Left lobe of liver (tissue), 2 donors: ENCODE measurements at regions not wholly inside any gene's neighbourhood (a gene's known extent, or its start where the extent isn't known, plus 50 kb on each side); places are given as distances from the start of the nearest gene placed in this dataset.
"Not testable (repeated sequence)": the region's sequence is repeated elsewhere in the genome, so short reads cannot be mapped to it uniquely, and the experiment has no call there.

Source experiments
- ATAC-seq: fragments of 200-7000 bp; cut with Tn5 transposase; one replicate; pipeline ENCODE4 v1.9.1; 2020; ENCODE audit warnings: mild to moderate bottlenecking, moderate library complexity
- DNase-seq: peaks from one replicate; pipeline ENCODE4 v3.0.0-alpha.2; 2020; ENCODE audit warnings: low spot score
- donor health status: DM: no; HTN: no; CAD: no; lungs with moderate emphysema.
- donor health status: DM: no; HTN: yes; CAD: no.

- DNase-seq, result no peak
- no peak for ATAC-seq
Measured at GRCh38 chr10:65779985-65780384, 1145.9 kb upstream of the LRRTM3 start.

GRCh38 chr10:65786279-65786678 lies 1139.6 kb upstream of the LRRTM3 start:
- ATAC-seq, result no peak
- DNase-seq, result no peak

GRCh38 chr10:65787571-65787970 lies 1138.3 kb upstream of the LRRTM3 start:
- ATAC-seq (no peak), DNase-seq (no peak)

GRCh38 chr10:65788271-65788670 lies 1137.6 kb upstream of the LRRTM3 start:
- DNase-seq (no peak), ATAC-seq (no peak)

GRCh38 chr10:65791979-65792378 lies 1133.9 kb upstream of the LRRTM3 start:
- ATAC-seq, result no peak

GRCh38 chr10:65793738-65794425 lies 1132.0 kb upstream of the LRRTM3 start:
- DNase-seq (peak; percentile 51), ATAC-seq (peak; percentile 51)

More at GRCh38 chr10:65791979-65792378, 1133.9 kb upstream of the LRRTM3 start:
- DNase-seq, result no peak

GRCh38 chr10:65794861-65795260 lies 1131.0 kb upstream of the LRRTM3 start:
- not testable (repeated sequence) for DNase-seq, ATAC-seq

- DNase-seq (no peak), ATAC-seq (no peak)
Measured at GRCh38 chr10:65796472-65796871, 1129.4 kb upstream of the LRRTM3 start.

GRCh38 chr10:65798133-65798532 lies 1127.7 kb upstream of the LRRTM3 start:
- DNase-seq (no peak), ATAC-seq (no peak)

GRCh38 chr10:65802391-65802790 lies 1123.4 kb upstream of the LRRTM3 start:
- ATAC-seq (no peak), DNase-seq (no peak)

- DNase-seq, result no peak
- no peak for ATAC-seq
Measured at GRCh38 chr10:65805511-65805910, 1120.3 kb upstream of the LRRTM3 start.

GRCh38 chr10:65805993-65806392 lies 1119.8 kb upstream of the LRRTM3 start:
- no peak for ATAC-seq
- no peak for DNase-seq

GRCh38 chr10:65808687-65809333 lies 1117.0 kb upstream of the LRRTM3 start:
- ATAC-seq, result no peak
- DNase-seq, result no peak

- ATAC-seq (no peak), DNase-seq (no peak)
Measured at GRCh38 chr10:65811931-65812525, 1113.8 kb upstream of the LRRTM3 start.

GRCh38 chr10:65816536-65816935 lies 1109.3 kb upstream of the LRRTM3 start:
- ATAC-seq (no peak), DNase-seq (no peak)

- no peak for ATAC-seq
Measured at GRCh38 chr10:65818990-65819389, 1106.8 kb upstream of the LRRTM3 start.

GRCh38 chr10:65827359-65827758 lies 1098.5 kb upstream of the LRRTM3 start:
- DNase-seq, result no peak
- no peak for ATAC-seq

More at GRCh38 chr10:65818990-65819389, 1106.8 kb upstream of the LRRTM3 start:
- no peak for DNase-seq

GRCh38 chr10:65838811-65839210 lies 1087.0 kb upstream of the LRRTM3 start:
- ATAC-seq (no peak), DNase-seq (no peak)

GRCh38 chr10:65843203-65843602 lies 1082.6 kb upstream of the LRRTM3 start:
- no peak for ATAC-seq
- no peak for DNase-seq

GRCh38 chr10:65845916-65846315 lies 1079.9 kb upstream of the LRRTM3 start:
- DNase-seq, result no peak
- no peak for ATAC-seq

- DNase-seq, result no peak
- ATAC-seq, result no peak
Measured at GRCh38 chr10:65846541-65846940, 1079.3 kb upstream of the LRRTM3 start.

- ATAC-seq, result no peak
- no peak for DNase-seq
Measured at GRCh38 chr10:65846949-65847348, 1078.9 kb upstream of the LRRTM3 start.
